ENCODE measurements at regions not wholly inside any gene's neighbourhood (a gene's known extent, or its start where the extent isn't known, plus 50 kb on each side); places are given as distances from the start of the nearest gene placed in this dataset.

DNA sequence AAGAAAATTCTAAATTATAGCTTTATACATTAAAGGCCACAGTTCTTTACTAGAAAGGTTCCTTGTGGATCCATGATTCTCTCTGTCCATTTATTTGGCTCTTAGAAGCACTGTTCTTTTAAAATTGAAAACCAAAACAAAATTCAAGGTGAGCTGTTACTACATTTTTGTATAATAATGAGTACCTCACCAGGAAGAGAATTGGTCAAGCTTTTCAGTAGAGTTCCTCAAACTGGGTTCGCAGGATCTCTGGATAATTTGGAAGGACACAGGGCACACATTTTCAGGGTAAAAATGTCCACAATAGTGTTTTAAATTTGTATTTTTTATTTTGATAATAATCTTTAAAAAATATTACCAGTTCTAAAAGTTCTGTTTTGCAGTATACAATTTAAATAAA is 93.0 kb downstream of the PPP1R3A start:
- DNase-seq (ENCODE audit: low read depth), result no peak

DNA sequence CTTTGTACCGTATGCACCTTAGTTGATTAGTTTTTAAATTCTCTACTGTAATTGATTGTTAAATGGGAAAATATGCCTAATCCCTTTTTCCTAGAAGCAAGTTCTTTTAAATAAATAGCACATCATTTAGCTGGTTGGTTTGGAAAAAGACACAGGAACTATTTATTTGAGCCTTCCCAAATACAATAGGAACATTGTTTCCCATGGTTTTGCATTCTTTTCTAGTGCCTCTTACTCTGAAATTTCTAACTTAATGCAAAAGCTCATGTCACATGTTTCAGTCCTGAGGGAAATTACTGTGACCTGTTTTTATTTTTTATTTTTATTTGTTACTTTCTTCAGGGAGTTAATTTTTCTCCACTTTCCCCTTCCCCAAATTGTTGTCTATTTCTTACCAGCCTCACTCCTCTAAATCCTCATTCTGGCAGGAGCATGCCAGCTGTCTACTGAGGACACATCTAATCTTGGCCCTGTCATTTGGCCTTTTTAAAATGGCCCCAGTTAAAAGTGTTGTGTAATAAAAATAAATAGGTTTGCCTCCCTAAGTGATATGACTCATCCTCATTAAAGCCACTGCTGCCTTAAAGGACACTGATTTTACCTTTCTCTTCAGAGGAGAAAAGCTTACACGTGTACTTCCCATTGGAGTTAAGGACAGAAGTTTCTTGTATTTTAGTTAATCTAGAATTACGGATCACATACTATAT is 94.5 kb downstream of the PPP1R3A start:
- peak; percentile 9 for DNase-seq (ENCODE audit: low read depth)

DNA sequence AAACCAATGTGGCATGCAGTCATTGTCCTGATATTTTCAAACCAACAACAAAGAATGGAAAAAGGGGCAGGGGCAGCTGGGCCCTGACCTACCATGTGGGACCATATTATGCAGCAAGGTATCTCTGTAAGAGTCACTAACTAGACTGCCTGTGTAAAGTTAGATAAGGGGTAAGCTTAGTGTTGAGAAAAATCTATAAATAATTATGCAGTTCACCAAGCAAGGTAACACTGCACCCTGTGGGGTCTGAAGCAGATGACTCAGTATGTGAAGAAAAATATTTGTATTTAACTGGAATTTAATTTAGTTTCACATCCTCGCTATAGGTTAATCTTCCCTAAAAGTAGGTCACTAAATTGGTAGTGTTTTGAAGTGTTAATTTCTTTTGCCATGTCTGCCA is 99.3 kb downstream of the PPP1R3A start:
- no peak for DNase-seq (ENCODE audit: low read depth)

DNA sequence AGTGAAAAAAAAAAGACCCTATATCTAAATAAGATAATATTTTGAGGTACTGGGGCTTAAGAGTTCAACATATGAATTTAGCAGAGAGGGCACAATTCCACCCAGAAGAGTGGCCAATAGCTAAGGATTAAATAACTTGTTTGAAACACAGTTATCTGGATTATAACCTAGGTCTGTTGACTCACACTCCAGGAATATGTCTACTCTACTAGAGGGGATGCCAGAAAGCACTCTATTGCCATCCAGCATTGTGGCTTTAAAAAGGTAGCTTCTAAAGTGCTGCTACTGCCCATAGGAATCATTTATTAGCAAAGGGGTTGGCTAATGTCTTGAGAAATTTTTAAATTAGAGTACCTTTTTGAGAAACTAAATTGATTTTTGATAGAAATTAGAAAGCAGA is 102.2 kb downstream of the PPP1R3A start:
- no peak for DNase-seq (ENCODE audit: low read depth)

- no peak for DNase-seq (ENCODE audit: low read depth)
Measured at GRCh38 chr7:113813471-113813870, 105.3 kb downstream of the PPP1R3A start.

DNA sequence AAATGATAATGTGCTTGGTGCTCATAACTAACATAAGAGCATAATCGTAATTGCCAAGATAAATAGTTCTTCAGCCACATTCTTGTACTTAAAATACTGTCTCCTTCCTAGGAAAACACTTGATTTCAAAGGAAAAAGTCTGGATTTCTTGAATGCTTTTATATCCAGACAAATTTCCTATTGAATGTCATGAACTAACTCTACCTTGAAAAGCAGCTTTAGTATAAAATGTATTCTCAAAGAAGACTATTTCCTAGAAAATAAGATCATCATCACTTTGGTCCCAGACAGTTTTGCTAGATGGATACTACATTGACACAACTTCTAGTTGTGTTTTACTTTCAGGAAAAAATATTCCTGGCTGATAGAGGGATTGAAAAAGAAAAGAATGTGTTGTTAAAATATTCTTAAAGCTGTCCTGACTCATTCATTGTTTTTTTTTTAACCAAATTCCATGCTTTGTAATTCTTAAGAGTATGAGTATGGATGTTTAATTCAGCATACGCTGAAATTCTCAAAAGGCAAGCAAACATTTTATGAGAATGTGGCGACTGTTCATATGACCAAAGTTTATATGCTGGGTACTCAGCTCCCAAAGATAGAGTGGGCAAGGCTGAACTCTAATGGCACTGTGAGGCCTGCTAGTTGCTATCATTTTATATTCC is 106.1 kb downstream of the PPP1R3A start:
- DNase-seq (ENCODE audit: low read depth), result peak; percentile 38

DNA sequence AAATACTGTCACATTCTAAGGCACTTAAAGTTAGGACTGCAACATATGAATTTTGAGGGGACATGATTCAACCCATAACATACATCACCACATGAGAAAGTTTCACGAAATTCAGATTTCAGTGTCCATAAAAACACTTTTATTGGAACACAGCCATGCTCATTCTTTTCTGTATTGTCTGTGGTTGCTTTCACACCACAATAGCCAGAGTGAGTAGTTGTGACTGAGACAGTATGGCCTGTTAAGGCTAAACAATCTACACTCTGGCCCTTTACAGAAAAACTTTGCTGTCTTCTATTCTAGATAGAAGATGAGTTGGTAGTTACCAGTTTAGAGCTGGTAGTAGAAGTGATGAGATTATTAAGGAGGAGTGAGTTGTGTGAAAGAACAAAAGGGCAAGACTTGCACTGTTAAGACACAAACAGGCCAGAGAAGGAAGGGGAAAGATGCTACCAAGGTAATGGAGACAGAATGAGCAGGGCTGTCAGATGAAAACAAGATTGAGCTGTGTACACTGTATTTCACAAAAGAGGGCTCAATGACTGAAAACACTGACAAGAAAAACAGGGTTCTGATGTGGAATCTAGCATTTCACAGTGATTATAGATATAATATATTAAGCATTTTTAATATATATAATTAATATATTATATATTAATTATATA is 108.6 kb downstream of the PPP1R3A start:
- DNase-seq (ENCODE audit: low read depth), result no peak

DNA sequence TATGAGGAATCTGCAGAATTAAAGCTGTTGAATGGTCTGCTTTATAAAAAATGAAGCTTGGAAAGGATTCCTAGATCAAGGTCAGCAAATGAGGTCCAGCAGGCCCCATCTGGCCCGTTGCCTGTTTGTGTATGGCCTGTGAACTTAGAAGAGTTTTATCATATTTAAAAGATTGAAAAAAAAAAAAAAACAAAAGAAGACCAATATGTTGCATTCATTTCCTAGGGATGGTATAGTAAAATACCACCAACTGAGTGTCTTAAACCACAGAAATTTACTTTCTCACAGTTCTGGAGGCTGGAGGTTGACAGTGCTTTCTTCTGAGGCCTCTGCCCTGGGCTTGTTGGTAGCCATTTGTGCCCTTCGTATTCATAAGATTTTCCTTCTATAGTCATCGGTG is 109.2 kb downstream of the PPP1R3A start:
- DNase-seq (ENCODE audit: low read depth), result peak; percentile 62

- peak; percentile 45 for DNase-seq (ENCODE audit: low read depth)
Measured at GRCh38 chr7:113806633-113807327, 112.0 kb downstream of the PPP1R3A start.

DNA sequence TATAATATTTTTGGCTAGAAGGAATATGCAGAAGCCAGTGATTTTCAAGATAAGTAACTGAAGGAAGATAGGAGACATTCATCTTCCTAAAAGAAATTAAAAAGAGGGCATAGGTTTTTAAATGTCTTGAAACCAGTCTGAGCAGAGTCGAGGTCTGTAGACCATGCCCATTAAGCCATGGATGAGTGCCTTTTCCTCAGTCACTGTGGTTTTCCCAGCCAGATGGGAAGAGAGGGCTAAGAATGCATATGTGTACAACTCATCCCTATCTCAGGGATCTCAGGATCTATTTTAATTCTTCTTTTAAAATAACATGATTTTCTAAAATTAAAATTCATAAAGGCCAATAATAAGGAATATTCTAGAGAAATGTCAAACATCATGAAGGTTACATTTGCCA is 112.8 kb downstream of the PPP1R3A start:
- no peak for DNase-seq (ENCODE audit: low read depth)

GRCh38 chr7:113804475-113805095 is 114.2 kb downstream of the PPP1R3A start:
- DNase-seq (ENCODE audit: low read depth), result no peak

DNA sequence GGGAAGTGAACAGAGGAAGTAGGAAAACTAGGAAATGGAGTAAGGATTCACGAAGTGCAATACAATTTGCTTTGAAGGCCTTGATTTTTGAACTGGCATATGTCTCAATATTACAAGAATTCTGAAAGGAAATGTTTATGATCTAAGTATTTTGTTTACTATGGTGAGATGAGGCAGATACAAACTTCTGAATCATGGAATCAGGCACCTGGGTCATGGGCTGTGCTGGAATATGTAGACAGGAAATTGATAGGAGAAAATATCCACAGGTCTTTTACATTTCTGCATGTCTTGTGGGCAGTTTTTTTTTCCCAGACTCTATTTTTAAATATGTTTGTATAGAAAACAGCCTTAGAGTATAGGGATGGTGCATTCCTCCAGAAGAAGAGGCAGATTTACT is 117.1 kb downstream of the PPP1R3A start:
- DNase-seq (ENCODE audit: low read depth), result no peak

DNA sequence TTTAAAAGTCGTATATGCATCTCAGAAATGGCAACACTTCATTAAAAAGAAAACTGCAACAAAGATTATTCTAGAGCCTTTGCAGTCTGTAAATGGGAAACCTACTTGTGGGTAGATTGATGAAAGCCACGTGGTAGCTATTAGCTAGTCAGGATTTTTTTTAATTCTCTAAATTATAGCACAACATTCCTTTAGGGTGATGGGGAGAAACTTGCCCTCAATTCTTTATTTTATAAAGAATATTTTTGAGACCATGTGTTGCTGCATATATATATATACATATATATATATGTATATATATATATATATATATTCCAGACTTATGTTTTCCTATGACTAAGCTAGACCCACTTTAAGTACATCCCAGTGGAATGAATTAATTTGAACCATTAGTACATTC is 118.0 kb downstream of the PPP1R3A start:
- no peak for DNase-seq (ENCODE audit: low read depth)

GRCh38 chr7:113799896-113800295 is 118.9 kb downstream of the PPP1R3A start:
- no peak for DNase-seq (ENCODE audit: low read depth)

DNA sequence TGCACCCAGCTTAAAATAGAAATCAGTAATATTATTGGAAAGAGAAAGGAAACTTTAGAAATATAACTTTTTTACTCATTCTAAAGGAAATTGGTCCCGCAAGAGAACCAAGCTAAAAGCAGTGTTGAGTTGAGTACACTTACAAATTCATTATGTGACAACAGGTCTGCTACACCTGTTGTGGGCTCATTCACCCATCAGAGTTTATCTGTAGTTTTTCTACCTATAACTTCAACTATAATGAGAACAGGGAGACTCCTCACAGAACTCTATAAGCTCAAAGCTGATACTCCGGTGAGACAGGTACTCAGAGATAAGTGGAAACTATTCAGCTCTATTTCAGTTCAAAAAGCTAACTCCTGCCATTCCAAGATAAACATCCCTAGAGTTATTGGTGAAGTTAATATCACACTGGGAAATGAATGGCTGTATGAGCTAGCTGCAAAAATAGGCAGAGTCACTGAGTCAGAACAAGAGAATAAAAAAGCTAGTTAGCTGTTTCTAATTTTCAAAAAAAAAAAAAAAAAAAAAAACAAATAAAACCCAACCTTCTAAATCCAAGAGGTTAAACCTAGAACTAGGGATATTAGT is 121.3 kb downstream of the PPP1R3A start:
- peak; percentile 14 for DNase-seq (ENCODE audit: low read depth)

GRCh38 chr7:113796557-113796956 is 122.3 kb downstream of the PPP1R3A start:
- DNase-seq (ENCODE audit: low read depth), result peak; percentile 88

- no peak for DNase-seq (ENCODE audit: low read depth)
Measured at GRCh38 chr7:113794573-113794972, 124.2 kb downstream of the PPP1R3A start.

DNA sequence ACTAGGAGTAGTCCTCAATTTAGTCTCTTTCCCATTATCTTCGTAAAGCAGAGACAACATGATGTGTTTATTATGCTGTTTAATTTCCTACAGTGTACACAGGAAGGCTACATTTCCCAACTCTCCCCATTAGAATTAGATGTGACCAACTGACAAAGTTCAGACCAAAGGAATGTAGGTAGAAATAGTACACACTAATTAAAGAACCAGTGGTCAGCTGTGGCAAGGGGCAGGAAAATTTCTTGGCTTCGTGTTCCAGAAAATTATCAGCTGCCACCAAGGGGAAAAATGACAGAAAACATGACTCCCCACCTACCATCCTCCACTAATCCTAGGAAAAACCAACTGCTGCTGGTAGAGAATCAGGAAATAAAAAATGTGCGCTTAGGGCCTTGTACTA is 125.6 kb downstream of the PPP1R3A start:
- no peak for DNase-seq (ENCODE audit: low read depth)

DNA sequence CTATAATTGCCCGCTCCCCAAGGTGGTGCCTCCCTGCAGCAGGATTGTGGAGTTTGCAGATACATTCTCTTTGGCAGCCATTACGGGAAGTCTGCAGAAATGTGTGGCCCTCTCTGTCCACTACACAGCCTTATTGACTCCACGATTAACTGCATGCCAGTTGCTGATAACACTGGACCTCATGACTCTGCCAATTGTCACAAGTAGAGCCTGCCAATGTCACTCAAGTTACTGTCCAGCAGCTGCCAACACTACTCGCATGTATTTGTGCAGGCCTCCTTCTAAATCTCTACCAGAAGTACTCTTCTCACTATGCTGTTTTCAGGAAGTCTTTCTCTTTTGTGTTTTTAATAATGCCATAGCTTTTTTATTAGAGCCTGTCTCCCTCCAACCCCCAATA is 128.8 kb downstream of the PPP1R3A start:
- no peak for DNase-seq (ENCODE audit: low read depth)

- DNase-seq (ENCODE audit: low read depth), result no peak
Measured at GRCh38 chr7:113787106-113787505, 131.7 kb downstream of the PPP1R3A start.

DNA sequence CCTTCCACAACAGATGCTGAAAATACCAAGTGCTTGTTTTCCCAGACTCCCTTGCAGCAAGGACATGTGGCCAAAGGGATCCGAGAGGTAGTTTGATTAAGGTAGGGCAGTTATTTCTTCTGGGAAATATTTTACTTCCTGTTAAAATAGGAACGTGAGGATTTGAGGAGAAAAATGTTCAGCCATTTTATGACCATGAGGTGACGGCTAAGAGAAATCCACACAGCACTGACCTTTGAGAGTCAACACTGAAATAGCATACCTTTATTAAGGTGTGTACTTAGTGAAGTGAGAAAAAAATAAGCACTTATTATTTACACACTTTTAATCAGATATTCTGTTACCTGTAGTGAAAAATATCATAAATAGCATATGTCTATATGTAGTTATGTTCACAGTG is 133.9 kb downstream of the PPP1R3A start:
- no peak for DNase-seq (ENCODE audit: low read depth)

- DNase-seq (ENCODE audit: low read depth), result peak; percentile 3
Measured at GRCh38 chr7:113784316-113784715, 134.5 kb downstream of the PPP1R3A start.
